ENCODE measurements at regions not wholly inside any gene's neighbourhood (a gene's known extent, or its start where the extent isn't known, plus 50 kb on each side); places are given as distances from the start of the nearest gene placed in this dataset.

DNA sequence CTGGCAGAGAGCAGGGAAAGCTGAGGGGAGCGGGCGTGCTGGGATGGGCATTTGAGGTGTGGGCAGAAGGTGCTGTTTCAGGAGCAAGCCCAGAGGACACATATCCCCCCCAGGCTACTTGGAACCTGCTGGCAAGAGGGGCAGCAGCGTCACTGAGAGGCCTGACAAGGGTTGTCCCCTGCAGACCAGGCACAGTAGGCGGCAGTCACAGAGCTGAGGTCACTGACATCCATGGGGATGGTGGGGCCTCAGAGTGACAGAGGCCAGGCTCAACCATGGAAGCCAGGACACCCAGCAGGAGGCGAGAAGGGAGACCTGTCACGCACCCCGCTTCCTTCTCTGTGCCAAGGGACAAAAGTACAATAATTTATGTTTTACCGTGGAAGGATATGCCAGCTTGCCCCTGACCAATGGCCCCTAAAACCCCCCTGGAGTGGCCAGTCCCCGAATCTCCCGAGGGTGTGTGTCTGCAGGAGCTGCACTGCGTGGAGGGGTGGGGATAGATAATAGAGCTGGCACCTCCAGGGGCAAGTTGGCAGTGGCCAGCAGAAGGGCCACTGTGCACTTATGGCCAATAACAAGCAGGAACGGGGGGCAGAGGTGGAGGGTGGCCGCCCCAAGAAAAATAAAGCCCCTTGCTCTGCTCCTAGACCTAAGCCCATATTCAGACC is 86.3 kb upstream of the SLC66A3 start:
- Mint-ChIP-seq H3K9me3 (no peaks in the 10 kb centered on the region), H3K27ac (no peak overlapping the region), H3K4me3 (no peak overlapping the region), H3K27me3 (peaks cover 26% of the 10 kb centered on the region), H3K36me3 (ENCODE audit: low read depth) (no peaks in the 10 kb centered on the region), H3K4me1 (ENCODE audit: low read depth) (no peaks in the 10 kb centered on the region)
- TF ChIP-seq, protein P1, sequence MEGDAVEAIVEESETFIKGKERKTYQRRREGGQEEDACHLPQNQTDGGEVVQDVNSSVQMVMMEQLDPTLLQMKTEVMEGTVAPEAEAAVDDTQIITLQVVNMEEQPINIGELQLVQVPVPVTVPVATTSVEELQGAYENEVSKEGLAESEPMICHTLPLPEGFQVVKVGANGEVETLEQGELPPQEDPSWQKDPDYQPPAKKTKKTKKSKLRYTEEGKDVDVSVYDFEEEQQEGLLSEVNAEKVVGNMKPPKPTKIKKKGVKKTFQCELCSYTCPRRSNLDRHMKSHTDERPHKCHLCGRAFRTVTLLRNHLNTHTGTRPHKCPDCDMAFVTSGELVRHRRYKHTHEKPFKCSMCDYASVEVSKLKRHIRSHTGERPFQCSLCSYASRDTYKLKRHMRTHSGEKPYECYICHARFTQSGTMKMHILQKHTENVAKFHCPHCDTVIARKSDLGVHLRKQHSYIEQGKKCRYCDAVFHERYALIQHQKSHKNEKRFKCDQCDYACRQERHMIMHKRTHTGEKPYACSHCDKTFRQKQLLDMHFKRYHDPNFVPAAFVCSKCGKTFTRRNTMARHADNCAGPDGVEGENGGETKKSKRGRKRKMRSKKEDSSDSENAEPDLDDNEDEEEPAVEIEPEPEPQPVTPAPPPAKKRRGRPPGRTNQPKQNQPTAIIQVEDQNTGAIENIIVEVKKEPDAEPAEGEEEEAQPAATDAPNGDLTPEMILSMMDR (IDR thresholded peaks at IDR 0.05): no peak
- ATAC-seq: no peak
- intact Hi-C loops (cut with micrococcal nuclease): no loop called here
- DNase-seq: no peak
- POLR2A ChIA-PET: no interaction called here
- CTCF ChIA-PET: no interaction called here

DNA sequence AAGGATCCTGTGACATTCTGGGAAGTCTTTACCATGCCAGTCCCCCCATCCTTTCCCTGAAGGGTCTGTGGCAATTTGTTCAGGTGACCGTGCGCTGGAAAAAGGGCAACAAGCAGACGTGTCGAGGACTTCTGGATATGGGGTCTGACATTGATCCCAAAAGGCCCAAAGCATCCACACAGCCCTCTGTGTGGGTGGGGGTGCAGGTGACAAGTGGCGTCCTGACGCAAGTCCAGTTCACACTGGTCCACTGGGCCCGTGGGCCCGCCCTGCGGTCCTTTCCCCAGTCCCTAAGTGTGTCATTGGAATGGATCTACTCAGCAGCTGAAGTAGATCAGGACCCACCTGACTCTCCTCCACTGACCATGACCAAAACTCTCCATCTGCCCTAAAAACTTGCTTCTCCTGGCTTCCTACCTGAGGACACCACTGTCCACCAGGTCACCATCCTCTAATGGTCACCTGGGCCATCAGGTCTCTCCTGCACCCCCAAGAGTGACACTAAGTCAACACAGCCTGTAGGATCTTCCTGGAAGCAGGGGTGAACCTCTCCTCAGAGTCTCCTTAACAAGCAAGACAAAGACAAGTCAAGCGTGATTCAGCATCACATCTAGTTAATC is 85.6 kb upstream of the SLC66A3 start:
- no peaks in the 10 kb centered on the region for H3K9me3 Mint-ChIP-seq
- H3K36me3 Mint-ChIP-seq (ENCODE audit: low read depth): no peaks in the 10 kb centered on the region
- ATAC-seq (no peak), DNase-seq (no peak)
- H3K4me1 Mint-ChIP-seq (ENCODE audit: low read depth): no peaks in the 10 kb centered on the region
- TF ChIP-seq, protein P1 (IDR thresholded peaks at IDR 0.05): no peak
- no peak overlapping the region for H3K4me3 Mint-ChIP-seq
- CTCF ChIA-PET: no interaction called here
- no peak overlapping the region for H3K27ac Mint-ChIP-seq
- intact Hi-C loops (cut with micrococcal nuclease): no loop called here
- POLR2A ChIA-PET: no interaction called here
- H3K27me3 Mint-ChIP-seq: peaks cover 25% of the 10 kb centered on the region

DNA sequence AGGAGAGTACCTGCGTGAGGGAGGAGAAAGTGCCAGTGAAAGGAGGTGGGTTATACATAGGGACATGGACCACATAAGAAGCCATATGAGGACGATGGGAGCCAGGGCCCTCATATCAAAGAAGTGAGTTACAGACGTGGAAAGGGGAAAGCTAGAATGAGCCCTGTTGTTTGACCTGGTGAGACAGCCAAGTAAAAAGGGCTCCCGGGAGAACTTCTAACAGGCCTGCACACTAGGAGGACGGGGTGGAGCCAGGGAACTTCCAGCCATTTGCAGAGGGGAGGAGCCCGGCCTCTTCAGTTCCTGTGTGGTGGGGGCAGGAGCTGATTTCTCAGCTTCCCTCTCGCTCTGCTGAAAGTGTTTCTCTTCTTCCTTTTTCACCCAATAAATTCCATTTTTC is 84.1 kb upstream of the SLC66A3 start:
- intact Hi-C loops (cut with micrococcal nuclease): no loop called here
- ATAC-seq (peak; percentile 61), DNase-seq (peak; percentile 19)
- H3K4me3 Mint-ChIP-seq: no peak overlapping the region
- peaks cover 20% of the 10 kb centered on the region for H3K27me3 Mint-ChIP-seq
- no peaks in the 10 kb centered on the region for H3K36me3 Mint-ChIP-seq (ENCODE audit: low read depth)
- H3K4me1 Mint-ChIP-seq (ENCODE audit: low read depth): no peaks in the 10 kb centered on the region
- ChIA-PET POLR2A (no interaction called here), CTCF (interaction anchor here (1.2 to 2.3 kb wide), 3 partner anchors 53 to 239 kb away, joined by 4 to 11 read pairs (median 7); a partner anchor contains a TSS)
- TF ChIP-seq, protein P1 (IDR thresholded peaks at IDR 0.05): no peak
- no peaks in the 10 kb centered on the region for H3K9me3 Mint-ChIP-seq
- no peak overlapping the region for H3K27ac Mint-ChIP-seq

DNA sequence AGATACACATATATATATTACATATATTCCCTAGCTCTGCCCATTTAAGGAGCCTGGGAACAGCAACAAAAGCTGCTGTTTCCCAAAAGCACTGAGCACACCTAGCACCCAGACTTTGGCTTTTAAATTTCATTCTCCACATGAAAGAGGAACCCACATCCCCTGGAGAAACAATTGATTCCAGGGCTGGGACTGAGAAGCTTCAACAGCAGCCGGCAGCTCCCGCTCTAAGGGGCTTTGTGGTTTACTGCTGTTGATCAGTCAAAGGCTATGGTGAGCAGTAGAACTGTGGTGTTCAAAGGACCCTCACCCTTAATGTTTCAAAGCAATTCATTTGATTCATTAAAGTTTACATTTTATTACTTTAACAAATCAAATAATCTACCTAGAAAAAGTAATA is 83.3 kb upstream of the SLC66A3 start:
- no peaks in the 10 kb centered on the region for H3K9me3 Mint-ChIP-seq
- ChIA-PET CTCF (interaction anchor here (1.2 to 2.3 kb wide), 4 partner anchors 52 to 240 kb away, joined by 4 to 11 read pairs (median 6); a partner anchor contains a TSS), POLR2A (interaction anchor here (1.0 kb wide), 1 partner anchor 9 kb away, joined by 3 read pairs; no protein-coding TSS in a partner anchor)
- no peak overlapping the region for H3K27ac Mint-ChIP-seq
- TF ChIP-seq, protein P1 (IDR thresholded peaks at IDR 0.05): no peak
- H3K4me1 Mint-ChIP-seq (ENCODE audit: low read depth): no peaks in the 10 kb centered on the region
- H3K4me3 Mint-ChIP-seq: no peak overlapping the region
- H3K36me3 Mint-ChIP-seq (ENCODE audit: low read depth): no peaks in the 10 kb centered on the region
- DNase-seq: no peak
- H3K27me3 Mint-ChIP-seq: peaks cover 23% of the 10 kb centered on the region
- intact Hi-C loops (cut with micrococcal nuclease): no loop called here
- no peak for ATAC-seq

DNA sequence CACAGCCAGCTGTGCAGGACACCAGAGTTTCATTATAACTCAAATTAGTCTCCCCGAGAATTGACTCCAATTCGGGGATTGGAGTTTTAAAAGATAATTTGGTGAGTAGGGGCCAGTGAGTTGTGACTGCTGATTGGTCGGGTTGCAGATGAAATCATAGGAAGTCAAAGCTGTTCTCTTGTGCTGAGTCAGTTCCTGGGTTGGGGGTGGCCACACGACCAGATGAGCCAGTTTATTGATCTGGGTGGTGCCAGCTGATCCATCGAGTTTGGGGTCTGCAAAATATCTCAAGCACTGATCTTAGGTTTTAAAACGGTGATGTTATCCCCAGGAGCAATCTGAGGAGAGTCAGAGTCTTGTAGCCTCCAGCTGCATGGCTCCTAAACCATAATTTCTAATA is 82.7 kb upstream of the SLC66A3 start:
- TF ChIP-seq, protein P1 (IDR thresholded peaks at IDR 0.05): no peak
- Mint-ChIP-seq H3K36me3 (ENCODE audit: low read depth) (no peaks in the 10 kb centered on the region), H3K4me1 (ENCODE audit: low read depth) (no peaks in the 10 kb centered on the region), H3K27me3 (peaks cover 23% of the 10 kb centered on the region), H3K27ac (no peak overlapping the region), H3K9me3 (no peaks in the 10 kb centered on the region), H3K4me3 (no peak overlapping the region)
- intact Hi-C loops (cut with micrococcal nuclease): no loop called here
- ChIA-PET POLR2A (interaction anchor here (1.0 kb wide), 1 partner anchor 9 kb away, joined by 3 read pairs; no protein-coding TSS in a partner anchor), CTCF (interaction anchor here (0.7 to 2.3 kb wide), 5 partner anchors 9 to 237 kb away, joined by 3 to 11 read pairs (median 3); a partner anchor contains a TSS)
- ATAC-seq (no peak), DNase-seq (no peak)

Data from activated CD8-positive, alpha-beta T cell treated with anti-CD3 and anti-CD28 coated beads for 36 hours (primary cell).